Heart left ventricle (tissue), 13 donors: ENCODE measurements at regions not wholly inside any gene's neighbourhood (a gene's known extent, or its start where the extent isn't known, plus 50 kb on each side); places are given as distances from the start of the nearest gene placed in this dataset.

Source experiments
- CTCF ChIP-seq, 12 donors: fragments of 200-600 bp; sonication (generic) in 4 of 12; IDR thresholded peaks; one replicate each; pipeline versions ENCODE4 v1.5.0 to v1.8.0; 2018 to 2022; ENCODE audit warnings: antibody characterized with exemption in 12 of 12, mild to moderate bottlenecking in 5 of 12
- POLR2A ChIP-seq, 2 donors: fragments of 450-650 bp; IDR thresholded peaks; one replicate each; pipeline ENCODE4 v1.6.1; 2017; ENCODE audit warnings: antibody characterized with exemption in 2 of 2, mild to moderate bottlenecking in 2 of 2, moderate library complexity in 2 of 2
- donor health status: ischemic (EF 13 %, LVEDD 7.1; RV severe dilation, severe dysfunction).
- donor health status: DM: no; HTN: yes; CAD: no.
- donor health status: DM: no; HTN: no; CAD: no.
- donor health status: ischemic (EF 25% LVEDD 6.9; RV normal size, moderate dysfunction).
- donor health status: ischemic (EF 25% LVEDD 5.7; RV mildly dilated, moderate dysfunction).
- donor health status: ischemic (EF 35%, LVEDD 5.7; RV mildly dilated, moderate dysfunction).
- donor health status: nonischemic (EF 11% LVEDD 7.7; RV severe dilation, severe dysfunction).
- donor health status: DM: yes; HTN: yes; CAD: no.
- donor health status: PGD.
- donor health status: ischemic (EF 29% LVEDD 5.4; RV normal size, mild dysfunction).
- donor health status: nonischemic (EF 23%, LVEDD 6.1; RV moderate dilation, normal function).

DNA sequence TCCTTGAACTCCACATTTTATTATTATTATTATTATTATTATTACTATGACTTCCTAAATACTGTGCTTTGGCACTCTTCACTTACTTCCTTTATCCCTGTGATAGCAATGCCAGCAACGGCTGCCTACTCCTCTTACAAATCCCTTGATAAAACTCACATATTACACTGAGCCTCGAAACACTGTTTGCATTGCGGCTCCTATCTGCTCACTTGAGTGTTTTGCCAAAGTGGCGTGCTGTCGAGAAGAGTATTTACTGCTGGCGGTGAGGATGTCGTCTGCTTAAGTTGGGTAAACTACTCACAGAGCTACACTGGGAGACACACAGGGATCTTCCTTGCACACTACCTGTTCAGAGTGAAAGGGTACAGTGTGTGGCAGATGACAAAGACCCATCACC is 143.4 kb upstream of the VCX3A start:
- TF ChIP-seq CTCF (IDR thresholded peaks at IDR 0.05) (no peak), POLR2A (IDR thresholded peaks at IDR 0.05) (no peak)
